ENCODE measurements at regions not wholly inside any gene's neighbourhood (a gene's known extent, or its start where the extent isn't known, plus 50 kb on each side); places are given as distances from the start of the nearest gene placed in this dataset.

GRCh38 chr10:83375274-83375673 lies 764.0 kb upstream of the GHITM start:
- Histone ChIP-seq H3K9me3 (ENCODE audit: low read length) (0 out of 2 replicates have a peak, but pooled peaks cover 3% of the 10 kb centered on the region), H3F3A (ENCODE audit: low read length, unreplicated experiment) (no peaks in the 10 kb centered on the region), H3K4me2 (ENCODE audit: low read length) (no peak overlapping the region), H3K9ac (ENCODE audit: low read length) (no peak overlapping the region), H3K9me2 (replicated peaks; ENCODE audit: low read length) (no peaks in the 10 kb centered on the region), H3K4me1 (ENCODE audit: insufficient read depth, low read length) (no peaks in the 10 kb centered on the region), H2AFZ (ENCODE audit: low read length) (no peak overlapping the region), H3K4me3 (ENCODE audit: low read length) (no peak overlapping the region), H3K79me2 (ENCODE audit: low read length) (no peaks in the 10 kb centered on the region), H3K27me3 (ENCODE audit: low read length) (no peaks in the 10 kb centered on the region), H3K27ac (ENCODE audit: low read length) (no peak overlapping the region), H4K20me1 (ENCODE audit: low read length) (no peaks in the 10 kb centered on the region), H3K36me3 (ENCODE audit: low read depth, low read length) (no peaks in the 10 kb centered on the region)
- ATAC-seq (no peak), DNase-seq (no peak)
- intact Hi-C loops (cut with micrococcal nuclease) = no loop called here
- BruUV-seq (replicated peaks) = no TSS peak
- POLR2A ChIA-PET (ENCODE audit: unreplicated experiment) = no interaction called here
- CTCF ChIA-PET = no interaction called here
- TF ChIP-seq EZH2phosphoT487 (IDR thresholded peaks at IDR 0.05; ENCODE audit: borderline replicate concordance, low read length) (no peak), CTCF (conservative IDR thresholded peaks at IDR 0.05; ENCODE audit: low read depth, low read length) (no peak), EZH2 (IDR thresholded peaks at IDR 0.05; ENCODE audit: low read length, unreplicated experiment) (no peak)

- no peak for ATAC-seq
- no peaks in the 10 kb centered on the region for H3F3A ChIP-seq (ENCODE audit: low read length, unreplicated experiment)
- no peaks in the 10 kb centered on the region for H3K27me3 ChIP-seq (ENCODE audit: low read length)
- no peaks in the 10 kb centered on the region for H4K20me1 ChIP-seq (ENCODE audit: low read length)
- no peak overlapping the region for H3K4me2 ChIP-seq (ENCODE audit: low read length)
- H3K4me3 ChIP-seq (ENCODE audit: low read length) = no peak overlapping the region
- no peak overlapping the region for H3K27ac ChIP-seq (ENCODE audit: low read length)
- ChIA-PET POLR2A (ENCODE audit: unreplicated experiment) (no interaction called here), CTCF (no interaction called here)
- H3K79me2 ChIP-seq (ENCODE audit: low read length) = no peaks in the 10 kb centered on the region
- H2AFZ ChIP-seq (ENCODE audit: low read length) = no peak overlapping the region
- H3K9me3 ChIP-seq (ENCODE audit: low read length) = no peaks in the 10 kb centered on the region
- TF ChIP-seq CTCF (conservative IDR thresholded peaks at IDR 0.05; ENCODE audit: low read depth, low read length) = no peak
- no peak for TF ChIP-seq EZH2phosphoT487 (IDR thresholded peaks at IDR 0.05; ENCODE audit: borderline replicate concordance, low read length)
- TF ChIP-seq EZH2 (IDR thresholded peaks at IDR 0.05; ENCODE audit: low read length, unreplicated experiment) = no peak
- H3K4me1 ChIP-seq (ENCODE audit: insufficient read depth, low read length) = no peaks in the 10 kb centered on the region
- no peak overlapping the region for H3K9ac ChIP-seq (ENCODE audit: low read length)
- DNase-seq = no peak
- H3K9me2 ChIP-seq (replicated peaks; ENCODE audit: low read length) = no peaks in the 10 kb centered on the region
- BruUV-seq (replicated peaks) = no TSS peak
- intact Hi-C loops (cut with micrococcal nuclease) = no loop called here
- H3K36me3 ChIP-seq (ENCODE audit: low read depth, low read length) = no peaks in the 10 kb centered on the region
Observed at GRCh38 chr10:83397806-83398205, 741.5 kb upstream of the GHITM start.

- no peak overlapping the region for H2AFZ ChIP-seq (ENCODE audit: low read length)
- intact Hi-C loops (cut with micrococcal nuclease) = no loop called here
- CTCF ChIA-PET = no interaction called here
Observed at GRCh38 chr10:83410570-83410969, 728.7 kb upstream of the GHITM start.

More at GRCh38 chr10:83410570-83410969, 728.7 kb upstream of the GHITM start:
- ATAC-seq = no peak
- TF ChIP-seq CTCF (conservative IDR thresholded peaks at IDR 0.05; ENCODE audit: low read depth, low read length) (no peak), EZH2phosphoT487 (IDR thresholded peaks at IDR 0.05; ENCODE audit: borderline replicate concordance, low read length) (no peak), EZH2 (IDR thresholded peaks at IDR 0.05; ENCODE audit: low read length, unreplicated experiment) (no peak)
- H3K9me3 ChIP-seq (ENCODE audit: low read length) = no peaks in the 10 kb centered on the region
- H3K27ac ChIP-seq (ENCODE audit: low read length) = no peak overlapping the region
- H3K79me2 ChIP-seq (ENCODE audit: low read length) = no peaks in the 10 kb centered on the region
- POLR2A ChIA-PET (ENCODE audit: unreplicated experiment) = no interaction called here
- H3K4me1 ChIP-seq (ENCODE audit: insufficient read depth, low read length) = no peaks in the 10 kb centered on the region
- no peak overlapping the region for H3K4me2 ChIP-seq (ENCODE audit: low read length)
- BruUV-seq (replicated peaks) = no TSS peak
- no peaks in the 10 kb centered on the region for H3F3A ChIP-seq (ENCODE audit: low read length, unreplicated experiment)
- no peaks in the 10 kb centered on the region for H3K9me2 ChIP-seq (replicated peaks; ENCODE audit: low read length)
- no peaks in the 10 kb centered on the region for H3K27me3 ChIP-seq (ENCODE audit: low read length)
- H4K20me1 ChIP-seq (ENCODE audit: low read length) = no peaks in the 10 kb centered on the region
- no peak overlapping the region for H3K4me3 ChIP-seq (ENCODE audit: low read length)
- DNase-seq = no peak
- H3K9ac ChIP-seq (ENCODE audit: low read length) = no peak overlapping the region
- H3K36me3 ChIP-seq (ENCODE audit: low read depth, low read length) = no peaks in the 10 kb centered on the region

Measured in PC-3 (cell line).